HEK293 (cell line): ENCODE measurements at regions not wholly inside any gene's neighbourhood (a gene's known extent, or its start where the extent isn't known, plus 50 kb on each side); places are given as distances from the start of the nearest gene placed in this dataset.

Source experiments
- CTCF ChIP-seq: fragments of 450-650 bp; formaldehyde crosslinking; IDR thresholded peaks from 2 replicates; pipeline ENCODE4 v1.5.1; 2016; ENCODE audit warnings: missing biosample characterization, missing genetic modification characterization
- KLF16 ChIP-seq: fragments of 450-650 bp; formaldehyde crosslinking; IDR thresholded peaks from 2 replicates; pipeline ENCODE4 v1.5.1; 2017; ENCODE audit warnings: missing biosample characterization, missing genetic modification characterization
- PATZ1 ChIP-seq: fragments of 450-650 bp; formaldehyde crosslinking; IDR thresholded peaks from 2 replicates; pipeline ENCODE4 v1.5.1; 2016; ENCODE audit warnings: missing biosample characterization, missing genetic modification characterization
- SCRT2 ChIP-seq: fragments of 450-650 bp; formaldehyde crosslinking; IDR thresholded peaks from 2 replicates; pipeline ENCODE4 v1.5.1; 2016; ENCODE audit warnings: missing biosample characterization, missing genetic modification characterization
- ZFP41 ChIP-seq: fragments of 450-650 bp; formaldehyde crosslinking; IDR thresholded peaks from 2 replicates; pipeline ENCODE4 v1.5.1; 2016; ENCODE audit warnings: missing biosample characterization, missing genetic modification characterization, borderline replicate concordance
- ZNF121 ChIP-seq: fragments of 450-650 bp; formaldehyde crosslinking; IDR thresholded peaks from 2 replicates; pipeline ENCODE4 v1.5.1; 2016; ENCODE audit warnings: missing biosample characterization, missing genetic modification characterization
- ZNF341 ChIP-seq: fragments of 450-650 bp; formaldehyde crosslinking; IDR thresholded peaks from 2 replicates; pipeline ENCODE4; 2016; ENCODE audit warnings: low read depth, missing biosample characterization, missing genetic modification characterization

GRCh38 chr4:35463251-35463952 lies 780.9 kb downstream of the ARAP2 start:
- TF ChIP-seq CTCF: no peak
- TF ChIP-seq ZNF341 (tag by site-specific recombination): no peak
- TF ChIP-seq PATZ1 (tag by site-specific recombination): no peak
- no peak for TF ChIP-seq ZNF121 (tag by site-specific recombination)
- no peak for TF ChIP-seq SCRT2
- TF ChIP-seq KLF16 (tag by site-specific recombination): no peak
- no peak for TF ChIP-seq ZFP41 (tag by site-specific recombination)
